DMS 273 treated with DMSO at 0.1 percent for 48 hours (cell line): ENCODE measurements at regions not wholly inside any gene's neighbourhood (a gene's known extent, or its start where the extent isn't known, plus 50 kb on each side); places are given as distances from the start of the nearest gene placed in this dataset.
"Not testable (repeated sequence)": the region's sequence is repeated elsewhere in the genome, so short reads cannot be mapped to it uniquely, and the experiment has no call there.

Source experiments
- DNase-seq: peaks from one replicate; lab custom pipeline; 2025; lab: John Stamatoyannopoulos, UW

GRCh38 chr4:13900780-13901179, 273.3 kb upstream of the BOD1L1 start:
- no peak for DNase-seq

GRCh38 chr4:13902146-13902545, 274.6 kb upstream of the BOD1L1 start:
- DNase-seq = no peak

- DNase-seq = no peak
Observed at GRCh38 chr4:13903061-13903460, 275.5 kb upstream of the BOD1L1 start.

GRCh38 chr4:13903901-13904300, 276.4 kb upstream of the BOD1L1 start:
- DNase-seq = no peak

GRCh38 chr4:13905543-13905942, 278.0 kb upstream of the BOD1L1 start:
- no peak for DNase-seq

GRCh38 chr4:13906727-13907126, 279.2 kb upstream of the BOD1L1 start:
- DNase-seq = no peak

GRCh38 chr4:13907255-13907751, 279.8 kb upstream of the BOD1L1 start:
- no peak for DNase-seq

- DNase-seq = no peak
Observed at GRCh38 chr4:13908455-13908854, 280.9 kb upstream of the BOD1L1 start.

GRCh38 chr4:13910556-13910955, 283.0 kb upstream of the BOD1L1 start:
- no peak for DNase-seq

- no peak for DNase-seq
Observed at GRCh38 chr4:13911256-13911655, 283.7 kb upstream of the BOD1L1 start.

GRCh38 chr4:13912436-13912925, 285.0 kb upstream of the BOD1L1 start:
- no peak for DNase-seq

GRCh38 chr4:13912966-13913365, 285.4 kb upstream of the BOD1L1 start:
- DNase-seq = no peak

- no peak for DNase-seq
Observed at GRCh38 chr4:13917015-13917414, 289.5 kb upstream of the BOD1L1 start.

- DNase-seq = no peak
Observed at GRCh38 chr4:13918110-13918509, 290.6 kb upstream of the BOD1L1 start.

- no peak for DNase-seq
Observed at GRCh38 chr4:13918991-13919441, 291.5 kb upstream of the BOD1L1 start.

GRCh38 chr4:13920111-13920875, 292.8 kb upstream of the BOD1L1 start:
- DNase-seq = no peak

GRCh38 chr4:13920901-13921300, 293.4 kb upstream of the BOD1L1 start:
- no peak for DNase-seq

- DNase-seq = no peak
Observed at GRCh38 chr4:13921805-13922204, 294.3 kb upstream of the BOD1L1 start.

- no peak for DNase-seq
Observed at GRCh38 chr4:13922459-13922858, 294.9 kb upstream of the BOD1L1 start.

GRCh38 chr4:13922873-13923645, 295.5 kb upstream of the BOD1L1 start:
- no peak for DNase-seq

GRCh38 chr4:13924900-13925299, 297.4 kb upstream of the BOD1L1 start:
- DNase-seq = not testable (repeated sequence)

- no peak for DNase-seq
Observed at GRCh38 chr4:13928214-13928613, 300.7 kb upstream of the BOD1L1 start.

GRCh38 chr4:13930155-13930554, 302.6 kb upstream of the BOD1L1 start:
- DNase-seq = no peak
